DND-41 (cell line): ENCODE measurements at regions not wholly inside any gene's neighbourhood (a gene's known extent, or its start where the extent isn't known, plus 50 kb on each side); places are given as distances from the start of the nearest gene placed in this dataset.

Experiments
- CTCF ChIP-seq: IDR thresholded peaks from 2 replicates; pipeline ENCODE4 v1.5.1; 2012; ENCODE audit warnings: borderline replicate concordance, low read length, moderate library complexity, mild to moderate bottlenecking; ENCODE audit not compliant: poor library complexity, severe bottlenecking; ENCODE audit errors: extremely low read depth
- EZH2 ChIP-seq: IDR thresholded peaks from 3 replicates; pipeline ENCODE4 v1.6.1; 2012; ENCODE audit warnings: borderline replicate concordance, low read depth, mild to moderate bottlenecking, moderate library complexity, low read length, inconsistent platforms; ENCODE audit not compliant: severe bottlenecking

- TF ChIP-seq EZH2 (no peak), CTCF (no peak)
Observed at GRCh38 chr2:160791884-160792283, 298.3 kb upstream of the RBMS1 start.
